Limb (tissue), 2 donors: ENCODE measurements at regions not wholly inside any gene's neighbourhood (a gene's known extent, or its start where the extent isn't known, plus 50 kb on each side); places are given as distances from the start of the nearest gene placed in this dataset.
"Not testable (repeated sequence)": the region's sequence is repeated elsewhere in the genome, so short reads cannot be mapped to it uniquely, and the experiment has no call there.

Experiments
- DNase-seq, 2 donors: peaks; one replicate each; pipeline ENCODE4 v3.0.0-alpha.2; 2016; ENCODE audit errors: extremely low spot score in 2 of 2

- DNase-seq: no peak
Measured at GRCh38 chr22:49512487-49513165, 315.0 kb downstream of the BRD1 start.

DNA sequence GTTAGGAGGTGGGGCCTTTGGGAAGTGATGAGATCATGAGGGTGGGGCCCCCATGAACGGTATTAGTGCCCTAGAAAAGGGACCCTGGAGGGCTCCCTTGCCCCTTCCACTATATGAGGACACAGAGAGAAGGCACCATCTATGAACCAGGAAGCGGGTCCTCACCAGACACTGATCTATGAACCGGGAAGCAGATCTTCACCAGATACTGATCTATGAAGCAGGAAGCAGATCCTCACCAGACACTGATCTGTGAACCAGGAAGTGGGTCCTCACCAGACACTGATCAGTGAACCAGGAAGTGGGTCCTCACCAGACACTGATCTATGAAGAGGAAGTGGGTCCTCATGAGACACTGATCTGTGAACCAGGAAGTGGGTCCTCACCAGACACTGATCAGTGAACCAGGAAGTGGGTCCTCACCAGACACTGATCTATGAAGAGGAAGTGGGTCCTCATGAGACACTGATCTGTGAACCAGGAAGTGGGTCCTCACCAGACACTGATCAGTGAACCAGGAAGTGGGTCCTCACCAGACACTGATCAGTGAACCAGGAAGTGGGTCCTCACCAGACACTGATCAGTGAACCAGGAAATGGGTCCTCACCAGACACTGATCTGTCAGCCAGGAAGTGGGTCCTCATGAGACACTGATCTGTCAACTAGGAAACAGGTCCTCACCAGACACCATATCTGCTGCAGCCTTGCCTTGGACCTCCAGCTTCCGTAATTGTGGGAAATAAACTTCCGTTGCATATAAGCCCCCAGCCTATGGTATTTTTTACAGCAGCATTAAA, 316.1 kb downstream of the BRD1 start:
- DNase-seq: not testable (repeated sequence)

- no peak for DNase-seq
Measured at GRCh38 chr22:49510718-49511117, 317.0 kb downstream of the BRD1 start.

DNA sequence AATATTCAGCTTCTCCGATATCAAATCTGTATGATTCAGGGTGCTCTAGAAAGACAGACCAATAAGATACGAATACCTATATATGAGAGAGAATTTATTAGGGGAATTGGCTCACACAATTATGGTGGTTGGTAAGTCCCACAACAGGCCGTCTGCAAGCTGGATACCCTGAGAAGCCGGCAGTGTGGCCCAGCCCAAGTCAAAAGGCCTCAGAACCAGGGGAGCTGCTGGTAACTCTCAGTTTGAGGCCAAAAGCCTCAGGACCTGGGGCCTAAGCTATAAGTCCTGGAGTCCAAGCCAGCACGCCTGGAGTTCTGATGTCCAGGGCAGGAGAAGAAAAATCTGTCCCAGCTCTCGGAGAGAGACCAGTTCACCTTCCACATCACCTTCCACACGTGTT, 318.7 kb downstream of the BRD1 start:
- DNase-seq: no peak

GRCh38 chr22:49508561-49508960, 319.1 kb downstream of the BRD1 start:
- DNase-seq: no peak

DNA sequence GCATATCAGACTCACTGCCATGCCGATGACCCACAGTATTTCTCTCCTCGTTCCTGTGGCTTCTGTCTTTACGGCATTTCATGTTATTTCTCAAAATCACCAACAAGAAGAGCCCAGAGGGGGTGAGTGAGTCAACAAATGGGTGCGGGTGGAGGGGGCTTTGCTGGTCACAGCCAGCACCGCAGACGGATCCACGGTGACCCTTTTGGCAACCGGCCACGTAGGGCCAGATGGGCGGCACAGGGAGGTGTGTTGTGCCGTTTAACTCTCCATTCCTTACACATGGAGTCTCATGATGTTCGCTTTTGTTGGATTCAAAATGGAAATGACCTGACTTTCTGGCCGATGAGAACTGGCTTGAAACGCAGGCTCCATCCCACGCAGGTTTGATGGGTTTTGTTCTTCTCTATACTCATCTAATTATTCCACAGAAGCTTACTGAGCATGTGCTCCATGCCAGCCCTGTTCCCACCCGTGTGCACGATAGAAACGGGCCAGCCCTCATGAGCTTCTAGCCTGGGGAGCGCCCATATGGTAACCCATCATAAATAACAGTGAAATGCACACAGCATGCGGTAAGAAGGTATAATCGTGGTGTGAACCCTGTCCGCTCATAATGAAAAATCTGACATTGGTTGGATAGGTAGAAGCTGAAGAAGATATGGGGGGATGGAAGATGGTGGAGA, 319.9 kb downstream of the BRD1 start:
- DNase-seq: no peak

- no peak for DNase-seq
Measured at GRCh38 chr22:49506010-49506400, 321.7 kb downstream of the BRD1 start.

DNA sequence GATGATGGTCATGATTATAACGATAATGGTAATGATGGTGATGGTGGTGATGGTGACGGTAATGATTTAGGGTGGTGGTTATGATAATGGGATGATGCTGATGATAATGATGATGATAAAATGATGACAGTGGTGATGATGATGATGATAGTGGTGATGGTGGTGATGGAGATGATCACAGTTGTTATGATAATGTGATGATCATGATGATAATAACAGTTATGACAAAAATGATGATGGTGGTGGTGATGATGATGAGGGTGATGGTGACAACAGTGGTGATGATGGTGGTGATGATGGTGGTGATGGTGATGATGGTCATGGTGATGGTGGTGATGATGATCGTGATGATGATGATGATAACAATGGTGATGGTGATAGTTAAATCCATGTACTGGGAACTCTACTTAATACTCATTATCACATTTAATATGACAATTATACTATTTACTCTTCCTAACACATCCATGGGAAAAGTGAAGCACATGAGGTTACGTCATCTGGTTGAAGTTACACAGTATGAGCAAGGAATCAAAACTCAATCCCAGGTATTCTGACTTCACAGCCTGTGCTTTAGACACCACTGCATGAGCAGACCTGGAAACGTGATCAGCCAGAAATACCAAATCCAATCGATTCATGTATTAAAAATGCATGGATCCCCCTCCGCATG, 322.2 kb downstream of the BRD1 start:
- DNase-seq: no peak

- DNase-seq: no peak
Measured at GRCh38 chr22:49503896-49504521, 323.7 kb downstream of the BRD1 start.

DNA sequence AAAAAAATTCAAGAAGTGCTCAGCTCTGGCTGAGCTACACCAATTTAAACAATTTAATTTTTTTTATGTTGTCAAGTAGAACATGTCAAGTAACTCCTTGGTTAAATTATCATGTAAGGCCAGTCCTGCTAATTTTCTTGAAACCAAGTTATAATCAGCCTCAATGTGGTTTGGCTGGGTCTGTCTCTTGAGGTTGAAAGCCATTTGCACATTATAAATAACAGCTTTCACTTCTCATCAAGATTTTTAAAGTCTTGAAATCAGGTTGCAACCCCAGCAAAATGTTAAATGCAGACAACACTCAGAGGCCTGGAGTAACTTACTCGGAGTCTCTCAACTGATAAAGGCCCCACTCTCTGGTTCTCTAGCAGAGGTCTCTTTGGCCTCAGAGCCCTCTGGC, 324.4 kb downstream of the BRD1 start:
- DNase-seq: no peak

- DNase-seq: no peak
Measured at GRCh38 chr22:49502126-49502826, 325.4 kb downstream of the BRD1 start.

DNA sequence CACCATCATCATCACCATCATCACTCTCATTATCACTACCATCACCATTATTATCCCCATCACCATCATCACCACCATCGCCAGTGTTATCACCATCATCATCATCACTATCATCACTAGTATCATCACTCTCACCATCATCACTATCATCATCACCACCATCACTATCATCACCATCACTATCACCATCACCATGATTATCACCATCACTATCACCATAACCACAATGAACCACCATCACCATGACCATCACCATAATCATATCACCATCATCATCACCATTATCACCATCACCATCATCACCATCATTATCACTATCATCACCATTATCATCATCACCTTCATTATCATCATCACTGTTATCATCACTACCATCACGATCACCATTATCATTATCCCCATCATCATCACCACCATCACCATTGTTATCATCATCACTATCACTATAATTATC, 326.7 kb downstream of the BRD1 start:
- DNase-seq: no peak

GRCh38 chr22:49500076-49500460, 327.6 kb downstream of the BRD1 start:
- DNase-seq: no peak

GRCh38 chr22:49499433-49500075, 328.1 kb downstream of the BRD1 start:
- no peak for DNase-seq

DNA sequence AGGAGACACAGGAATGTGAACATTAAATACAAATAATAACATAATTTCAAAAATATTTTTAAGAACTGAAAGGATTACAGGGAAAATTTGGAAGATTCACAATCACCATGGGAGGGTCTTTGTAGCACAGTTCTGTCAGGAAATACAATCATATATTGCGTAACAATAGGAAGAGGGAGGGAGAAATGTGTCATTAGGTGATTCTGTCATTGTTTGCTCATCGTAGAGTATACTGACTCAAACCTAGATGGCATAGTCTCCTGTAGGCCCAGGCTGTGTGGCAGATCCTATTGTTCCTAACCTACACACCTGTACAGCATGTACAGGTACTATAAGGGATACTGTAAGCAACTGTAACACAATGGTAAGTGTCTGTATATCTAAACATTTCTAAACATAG, 330.4 kb downstream of the BRD1 start:
- DNase-seq: no peak

GRCh38 chr22:49494555-49494954, 333.1 kb downstream of the BRD1 start:
- DNase-seq: no peak

GRCh38 chr22:49492741-49493251, 334.9 kb downstream of the BRD1 start:
- DNase-seq: no peak

DNA sequence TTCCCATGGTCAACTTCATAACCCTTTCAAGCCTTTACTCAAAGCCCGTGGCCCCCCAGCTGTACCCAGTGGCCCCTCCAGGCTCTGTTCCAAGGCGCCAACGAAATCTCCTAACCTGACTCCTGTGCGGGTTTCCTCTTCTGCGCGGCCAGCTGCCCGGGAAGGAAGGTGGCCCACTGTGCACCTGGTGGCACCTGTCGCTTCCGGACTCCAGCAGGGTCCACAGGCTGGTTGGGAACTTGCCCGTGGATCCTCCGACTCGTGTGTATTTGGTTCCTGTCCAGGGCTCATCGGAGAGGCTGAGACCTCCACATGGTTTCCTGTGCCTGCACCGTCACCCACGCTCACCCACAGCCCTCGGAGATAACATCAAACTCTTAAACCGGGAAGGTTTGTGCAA, 335.4 kb downstream of the BRD1 start:
- no peak for DNase-seq

GRCh38 chr22:49491726-49492125, 335.9 kb downstream of the BRD1 start:
- no peak for DNase-seq

DNA sequence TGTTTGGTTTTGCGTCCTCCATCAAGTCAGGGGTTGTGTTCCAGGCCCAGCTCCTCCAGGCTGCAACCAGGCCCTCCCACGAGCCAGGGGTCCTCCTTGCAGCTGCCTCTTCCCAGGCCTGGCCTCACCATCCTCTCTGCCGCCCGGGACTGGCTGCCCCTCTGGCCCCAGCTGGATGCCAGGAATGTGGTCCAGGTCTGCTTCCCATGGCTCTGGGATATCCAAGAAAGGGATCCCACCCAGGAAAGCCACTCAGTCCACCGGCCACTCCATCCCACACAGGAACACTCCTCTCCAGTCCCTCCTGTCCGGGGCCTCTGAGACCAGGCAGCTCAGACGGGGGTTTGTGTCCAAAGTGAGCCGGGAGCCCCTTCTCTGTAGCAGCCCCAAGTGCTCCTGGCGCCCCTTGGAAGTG, 336.4 kb downstream of the BRD1 start:
- DNase-seq: no peak
